ENCODE measurements at regions not wholly inside any gene's neighbourhood (a gene's known extent, or its start where the extent isn't known, plus 50 kb on each side); places are given as distances from the start of the nearest gene placed in this dataset.

GRCh38 chr5:84779186-84779585 is 394.5 kb upstream of the EDIL3 start:
- DNase-seq (ENCODE audit: low read depth in 1 of 2, low spot score in 1 of 2) = no peak
- no peak for ATAC-seq
- FAIRE-seq = no peak
- H3K4me1 ChIP-seq = no peaks in the 10 kb centered on the region
- 13% methylated on average over 2 of the region's 2 CpGs for WGBS (ENCODE audit: missing lambda C conversion rate)
- H3K9me3 ChIP-seq = no peaks in the 10 kb centered on the region
- H3K27ac ChIP-seq = no peak overlapping the region
- POLR2A ChIA-PET = no interaction called here
- TF ChIP-seq SREBF2 (IDR thresholded peaks at IDR 0.05) (no peak), HDAC2 (IDR thresholded peaks at IDR 0.05) (no peak), PBX3 (IDR thresholded peaks at IDR 0.05) (no peak), ZSCAN20 (CRISPR knock-in tag; IDR thresholded peaks at IDR 0.05) (no peak), POLR2A (IDR thresholded peaks at IDR 0.05; ENCODE audit: low read length) (no peak), HEYL (CRISPR knock-in tag; IDR thresholded peaks at IDR 0.05) (no peak), RFX5 (IDR thresholded peaks at IDR 0.05) (no peak), MAX (IDR thresholded peaks at IDR 0.05) (no peak), EHMT2 (IDR thresholded peaks at IDR 0.05; ENCODE audit: low read depth) (no peak), HES2 (IDR thresholded peaks at IDR 0.05) (no peak), E2F6 (IDR thresholded peaks at IDR 0.05; ENCODE audit: borderline replicate concordance, low read depth) (no peak), HOXB5 (CRISPR knock-in tag; IDR thresholded peaks at IDR 0.05) (no peak), NFE2L2 (conservative IDR thresholded peaks at IDR 0.05; ENCODE audit: low read length) (no peak)
- TF ChIP-seq, protein P1, sequence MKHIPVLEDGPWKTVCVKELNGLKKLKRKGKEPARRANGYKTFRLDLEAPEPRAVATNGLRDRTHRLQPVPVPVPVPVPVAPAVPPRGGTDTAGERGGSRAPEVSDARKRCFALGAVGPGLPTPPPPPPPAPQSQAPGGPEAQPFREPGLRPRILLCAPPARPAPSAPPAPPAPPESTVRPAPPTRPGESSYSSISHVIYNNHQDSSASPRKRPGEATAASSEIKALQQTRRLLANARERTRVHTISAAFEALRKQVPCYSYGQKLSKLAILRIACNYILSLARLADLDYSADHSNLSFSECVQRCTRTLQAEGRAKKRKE (CRISPR knock-in tag; IDR thresholded peaks at IDR 0.05; ENCODE audit: low read depth) = no peak
- no peak overlapping the region for H3K4me3 ChIP-seq
- no peak overlapping the region for H3K4me2 ChIP-seq
- CTCF ChIA-PET = no interaction called here

DNA sequence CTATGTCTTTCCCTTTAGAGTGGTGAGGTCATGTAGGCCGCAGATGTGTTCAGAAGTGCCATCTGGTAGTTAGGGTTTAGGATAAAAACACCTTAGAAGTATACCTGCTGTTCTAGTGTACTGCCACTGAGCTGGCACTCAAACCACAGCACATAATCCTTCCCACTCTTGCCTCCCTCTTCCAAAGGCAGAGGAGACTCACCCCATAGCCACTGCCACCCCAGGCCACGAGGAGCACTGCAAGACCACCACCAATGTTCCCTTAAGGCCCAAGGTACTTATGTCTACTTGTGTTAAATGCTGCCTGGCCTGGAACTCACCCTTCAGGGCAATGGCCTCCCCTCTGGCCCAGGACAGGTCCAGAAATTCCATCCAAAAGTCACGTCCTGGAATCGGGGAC is 379.5 kb upstream of the EDIL3 start:
- H3K9me3 ChIP-seq = no peaks in the 10 kb centered on the region
- TF ChIP-seq, protein P2, sequence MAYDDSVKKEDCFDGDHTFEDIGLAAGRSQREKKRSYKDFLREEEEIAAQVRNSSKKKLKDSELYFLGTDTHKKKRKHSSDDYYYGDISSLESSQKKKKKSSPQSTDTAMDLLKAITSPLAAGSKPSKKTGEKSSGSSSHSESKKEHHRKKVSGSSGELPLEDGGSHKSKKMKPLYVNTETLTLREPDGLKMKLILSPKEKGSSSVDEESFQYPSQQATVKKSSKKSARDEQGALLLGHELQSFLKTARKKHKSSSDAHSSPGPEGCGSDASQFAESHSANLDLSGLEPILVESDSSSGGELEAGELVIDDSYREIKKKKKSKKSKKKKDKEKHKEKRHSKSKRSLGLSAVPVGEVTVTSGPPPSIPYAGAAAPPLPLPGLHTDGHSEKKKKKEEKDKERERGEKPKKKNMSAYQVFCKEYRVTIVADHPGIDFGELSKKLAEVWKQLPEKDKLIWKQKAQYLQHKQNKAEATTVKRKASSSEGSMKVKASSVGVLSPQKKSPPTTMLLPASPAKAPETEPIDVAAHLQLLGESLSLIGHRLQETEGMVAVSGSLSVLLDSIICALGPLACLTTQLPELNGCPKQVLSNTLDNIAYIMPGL (CRISPR knock-in tag; IDR thresholded peaks at IDR 0.05; ENCODE audit: borderline replicate concordance) = no peak
- TF ChIP-seq ZC3H11A (IDR thresholded peaks at IDR 0.05) (no peak), SREBF2 (IDR thresholded peaks at IDR 0.05) (no peak), CBX8 (IDR thresholded peaks at IDR 0.05) (no peak), HOXB13 (CRISPR knock-in tag; IDR thresholded peaks at IDR 0.05; ENCODE audit: low read depth) (no peak), HOXA7 (CRISPR knock-in tag; IDR thresholded peaks at IDR 0.05) (no peak), HDAC2 (IDR thresholded peaks at IDR 0.05) (no peak), EP300 (IDR thresholded peaks at IDR 0.05) (no peak), FOSB (CRISPR knock-in tag; IDR thresholded peaks at IDR 0.05) (no peak), RCOR1 (IDR thresholded peaks at IDR 0.05; ENCODE audit: low read depth, low read length) (no peak), NPAS2 (CRISPR knock-in tag; IDR thresholded peaks at IDR 0.05; ENCODE audit: borderline replicate concordance) (no peak), RARB (CRISPR knock-in tag; IDR thresholded peaks at IDR 0.05) (no peak), CBX2 (IDR thresholded peaks at IDR 0.05; ENCODE audit: borderline replicate concordance, low read depth) (no peak), CHD4 (IDR thresholded peaks at IDR 0.05; ENCODE audit: borderline replicate concordance) (no peak), NFE2L2 (conservative IDR thresholded peaks at IDR 0.05; ENCODE audit: low read length) (no peak), MAFK (IDR thresholded peaks at IDR 0.05; ENCODE audit: partially characterized antibody) (no peak)
- TF ChIP-seq, protein P3, sequence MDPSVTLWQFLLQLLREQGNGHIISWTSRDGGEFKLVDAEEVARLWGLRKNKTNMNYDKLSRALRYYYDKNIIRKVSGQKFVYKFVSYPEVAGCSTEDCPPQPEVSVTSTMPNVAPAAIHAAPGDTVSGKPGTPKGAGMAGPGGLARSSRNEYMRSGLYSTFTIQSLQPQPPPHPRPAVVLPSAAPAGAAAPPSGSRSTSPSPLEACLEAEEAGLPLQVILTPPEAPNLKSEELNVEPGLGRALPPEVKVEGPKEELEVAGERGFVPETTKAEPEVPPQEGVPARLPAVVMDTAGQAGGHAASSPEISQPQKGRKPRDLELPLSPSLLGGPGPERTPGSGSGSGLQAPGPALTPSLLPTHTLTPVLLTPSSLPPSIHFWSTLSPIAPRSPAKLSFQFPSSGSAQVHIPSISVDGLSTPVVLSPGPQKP (IDR thresholded peaks at IDR 0.05; ENCODE audit: low read depth, low read length) = no peak
- no peaks in the 10 kb centered on the region for H3K4me1 ChIP-seq
- H3K27ac ChIP-seq = no peak overlapping the region
- ChIA-PET CTCF (no interaction called here), POLR2A (no interaction called here)
- H3K4me3 ChIP-seq = no peak overlapping the region
- WGBS (ENCODE audit: missing lambda C conversion rate) = 2% methylated on average over 4 of the region's 4 CpGs
- DNase-seq (ENCODE audit: low read depth in 1 of 2, low spot score in 1 of 2) (no peak), ATAC-seq (no peak), FAIRE-seq (no peak)
- no peak overlapping the region for H3K4me2 ChIP-seq
